PC-9 (cell line): ENCODE measurements at regions not wholly inside any gene's neighbourhood (a gene's known extent, or its start where the extent isn't known, plus 50 kb on each side); places are given as distances from the start of the nearest gene placed in this dataset.

ENCODE experiments used
- BruUV-seq: library from RNA; stranded (reverse); fragments of 400-500 nt; replicated peaks from 2 replicates; lab custom pipeline; 2021; lab: Mats Ljungman, UMichigan
- CTCF ChIA-PET: fragments of 300-600 bp; sonication (Branson Sonifier 250); formaldehyde crosslinking; loops from one replicate; lab custom pipeline; 2022; ENCODE audit warnings: antibody characterized with exemption; lab: Charles Lee
- POLR2A ChIA-PET: fragments of 300-600 bp; sonication (Branson Sonifier 250); formaldehyde crosslinking; loops from one replicate; lab custom pipeline; 2022; ENCODE audit warnings: antibody characterized with exemption; ENCODE audit not compliant: unreplicated experiment; lab: Charles Lee
- DNase-seq, 2 experiments: peaks; one replicate each; pipeline versions ENCODE4 v3.0.0 to v3.0.0-alpha.2; 2015 to 2022; ENCODE audit warnings: mixed read lengths in 1 of 2
- H2AFZ ChIP-seq: fragments of 200-600 bp; sonication (generic); 2 replicates; pipeline ENCODE4 v1.8.1; 2017; ENCODE audit warnings: antibody characterized with exemption
- H3F3A ChIP-seq: fragments of 200-600 bp; sonication (generic); 2 replicates; pipeline ENCODE4 v1.8.1; 2017; ENCODE audit warnings: antibody characterized with exemption, mild to moderate bottlenecking, low read depth; ENCODE audit not compliant: insufficient read depth
- H3K27ac ChIP-seq: fragments of 200-600 bp; sonication (generic); 2 replicates; pipeline ENCODE4 v1.6.1; 2016; ENCODE audit warnings: mixed run types
- H3K27me3 ChIP-seq: fragments of 200-600 bp; sonication (generic); 2 replicates; pipeline ENCODE4 v1.6.1; 2016; ENCODE audit warnings: low read depth, mixed run types; ENCODE audit not compliant: insufficient read depth
- H3K36me3 ChIP-seq: fragments of 200-600 bp; sonication (generic); 2 replicates; pipeline ENCODE4 v1.6.1; 2016; ENCODE audit warnings: low read depth, mixed run types
- H3K4me1 ChIP-seq: fragments of 200-600 bp; sonication (generic); replicated peaks from 2 replicates; pipeline ENCODE4 v1.6.1; 2016; ENCODE audit warnings: mixed run types; ENCODE audit not compliant: insufficient read depth
- H3K4me2 ChIP-seq: fragments of 200-600 bp; sonication (generic); 2 replicates; pipeline ENCODE4 v1.6.1; 2017; ENCODE audit warnings: mixed run types
- H3K4me3 ChIP-seq: fragments of 200-600 bp; sonication (generic); 2 replicates; pipeline ENCODE4 v1.6.1; 2016; ENCODE audit warnings: mixed run types
- H3K79me2 ChIP-seq: fragments of 200-600 bp; sonication (generic); 2 replicates; pipeline ENCODE4 v1.6.1; 2017; ENCODE audit warnings: low read depth, mixed run types
- H3K9me2 ChIP-seq: fragments of 200-600 bp; sonication (generic); 2 replicates; pipeline ENCODE4 v1.8.1; 2017; ENCODE audit warnings: mild to moderate bottlenecking; ENCODE audit not compliant: insufficient read depth
- H3K9me3 ChIP-seq: fragments of 200-600 bp; sonication (generic); 2 replicates; pipeline ENCODE4 v1.8.1; 2016; ENCODE audit warnings: low read depth; ENCODE audit not compliant: insufficient read depth
- H4K20me1 ChIP-seq: fragments of 200-600 bp; sonication (generic); 2 replicates; pipeline ENCODE4 v1.8.1; 2017; ENCODE audit not compliant: insufficient read depth
- CTCF ChIP-seq: fragments of 200-600 bp; sonication (generic); conservative IDR thresholded peaks from 2 replicates; pipeline ENCODE4 v1.6.1; 2017; ENCODE audit warnings: mixed run types, antibody characterized with exemption, mild to moderate bottlenecking, moderate library complexity
- EZH2 ChIP-seq: fragments of 200-600 bp; sonication (generic); IDR thresholded peaks from 2 replicates; pipeline ENCODE4 v1.8.0; 2017; ENCODE audit warnings: antibody characterized with exemption, low read depth
- intact Hi-C: fragments of 100-400 bp; cut with micrococcal nuclease; formaldehyde crosslinking; loops from one replicate; pipeline ENCODE4 v1.10.0; 2022; ENCODE audit not compliant: unreplicated experiment

- no peaks in the 10 kb centered on the region for H4K20me1 ChIP-seq
- TF ChIP-seq EZH2 = no peak
- TF ChIP-seq CTCF = no peak
- H3F3A ChIP-seq = no peaks in the 10 kb centered on the region
- CTCF ChIA-PET = no interaction called here
- POLR2A ChIA-PET = no interaction called here
- no peak overlapping the region for H3K4me2 ChIP-seq
- H3K9me3 ChIP-seq = no peaks in the 10 kb centered on the region
- BruUV-seq = no TSS peak
- intact Hi-C loops = no loop called here
- H3K4me1 ChIP-seq = no peaks in the 10 kb centered on the region
- no peaks in the 10 kb centered on the region for H3K9me2 ChIP-seq
- H3K79me2 ChIP-seq = no peaks in the 10 kb centered on the region
- no peak for DNase-seq
- no peak overlapping the region for H2AFZ ChIP-seq
- H3K4me3 ChIP-seq = no peak overlapping the region
- H3K27ac ChIP-seq = no peak overlapping the region
- H3K27me3 ChIP-seq = no peaks in the 10 kb centered on the region
- H3K36me3 ChIP-seq = no peaks in the 10 kb centered on the region
Observed at GRCh38 chr16:35370617-35371016, 1911.2 kb downstream of the TP53TG3F start.

- CTCF ChIA-PET = no interaction called here
- no peak for TF ChIP-seq CTCF
- TF ChIP-seq EZH2 = no peak
- H3K27me3 ChIP-seq = no peaks in the 10 kb centered on the region
- H3K27ac ChIP-seq = no peak overlapping the region
- H4K20me1 ChIP-seq = no peaks in the 10 kb centered on the region
- H3K4me1 ChIP-seq = no peaks in the 10 kb centered on the region
- no peaks in the 10 kb centered on the region for H3K9me3 ChIP-seq
- BruUV-seq = no TSS peak
- intact Hi-C loops = no loop called here
- DNase-seq = no peak
- no peaks in the 10 kb centered on the region for H3F3A ChIP-seq
- no peaks in the 10 kb centered on the region for H3K9me2 ChIP-seq
- no peaks in the 10 kb centered on the region for H3K36me3 ChIP-seq
- POLR2A ChIA-PET = no interaction called here
- no peaks in the 10 kb centered on the region for H3K79me2 ChIP-seq
- H2AFZ ChIP-seq = no peak overlapping the region
- no peak overlapping the region for H3K4me2 ChIP-seq
- H3K4me3 ChIP-seq = no peak overlapping the region
Observed at GRCh38 chr16:35377142-35377541, 1917.7 kb downstream of the TP53TG3F start.

- no peaks in the 10 kb centered on the region for H4K20me1 ChIP-seq
- H3F3A ChIP-seq = no peaks in the 10 kb centered on the region
- H2AFZ ChIP-seq = no peak overlapping the region
- BruUV-seq = no TSS peak
- H3K79me2 ChIP-seq = no peaks in the 10 kb centered on the region
- no peak overlapping the region for H3K27ac ChIP-seq
- H3K4me2 ChIP-seq = no peak overlapping the region
- no peaks in the 10 kb centered on the region for H3K4me1 ChIP-seq
- CTCF ChIA-PET = no interaction called here
- no peaks in the 10 kb centered on the region for H3K36me3 ChIP-seq
- no peak overlapping the region for H3K4me3 ChIP-seq
- DNase-seq = no peak
- H3K27me3 ChIP-seq = no peaks in the 10 kb centered on the region
- TF ChIP-seq EZH2 (no peak), CTCF (no peak)
- no peaks in the 10 kb centered on the region for H3K9me2 ChIP-seq
- intact Hi-C loops = no loop called here
- H3K9me3 ChIP-seq = no peaks in the 10 kb centered on the region
- POLR2A ChIA-PET = no interaction called here
Observed at GRCh38 chr16:35386619-35387018, 1927.2 kb downstream of the TP53TG3F start.
